MV-4-11 (cell line): ENCODE measurements at regions not wholly inside any gene's neighbourhood (a gene's known extent, or its start where the extent isn't known, plus 50 kb on each side); places are given as distances from the start of the nearest gene placed in this dataset.

Experiments used
- DNase-seq: peaks from one replicate; lab custom pipeline; 2025; lab: John Stamatoyannopoulos, UW

DNA sequence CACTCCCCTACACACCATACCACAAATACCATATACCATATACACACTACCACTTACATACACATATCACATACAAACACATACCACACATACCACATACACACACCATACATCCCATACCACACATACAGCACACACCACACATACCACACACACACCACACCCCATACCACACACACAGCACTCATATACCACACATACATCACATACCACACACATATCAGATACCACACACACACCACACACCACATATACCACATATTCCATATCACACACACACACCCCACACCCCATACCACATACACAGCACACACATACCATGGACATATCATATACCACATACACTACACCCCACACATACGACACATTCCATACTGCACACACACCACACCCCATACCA is 276.6 kb downstream of the GADD45G start:
- DNase-seq, result no peak

DNA sequence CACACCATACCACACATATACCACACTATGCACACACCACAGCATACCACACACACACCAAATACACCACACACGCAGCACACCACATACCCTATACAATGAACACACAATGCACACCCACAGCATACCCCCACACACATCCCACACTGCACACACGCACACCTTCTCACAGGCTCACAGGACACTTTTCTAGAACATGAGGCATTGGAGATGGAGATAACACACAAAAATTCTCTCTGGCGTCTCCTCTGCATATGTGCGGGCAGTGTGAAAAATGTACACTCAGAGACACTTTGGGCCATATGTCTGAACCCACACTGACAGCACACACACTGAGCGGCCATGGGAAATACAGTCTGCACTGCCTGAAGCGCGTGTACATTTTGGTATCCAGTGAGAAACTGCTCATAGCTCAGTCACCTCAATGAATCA is 278.1 kb downstream of the GADD45G start:
- no peak for DNase-seq

- no peak for DNase-seq
These were observed 278.9 kb downstream of the GADD45G start for GRCh38 chr9:89883401-89884341.

GRCh38 chr9:89884356-89885083 is 279.7 kb downstream of the GADD45G start:
- no peak for DNase-seq

- no peak for DNase-seq
These were observed 280.3 kb downstream of the GADD45G start for GRCh38 chr9:89885156-89885555.

DNA sequence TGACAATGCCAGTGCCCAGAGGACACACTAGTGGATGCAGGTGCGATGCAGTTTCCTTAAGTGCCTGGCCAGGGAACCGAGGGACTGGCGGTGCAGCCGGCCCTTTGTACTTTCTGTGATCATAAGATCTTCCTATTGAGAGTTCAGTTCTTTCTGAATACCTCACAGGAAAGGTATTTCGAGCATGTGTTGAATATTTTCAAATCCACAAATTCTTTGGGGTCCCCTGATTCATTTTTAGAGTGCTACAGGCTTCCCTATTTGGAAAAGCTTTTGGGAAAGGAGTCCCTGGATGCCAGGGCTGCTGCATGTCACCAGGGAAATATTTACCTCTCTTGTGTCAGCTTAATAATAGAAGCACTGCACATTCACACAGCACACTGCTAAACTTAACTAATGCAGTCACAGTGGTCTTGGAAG is 281.5 kb downstream of the GADD45G start:
- DNase-seq, result no peak

DNA sequence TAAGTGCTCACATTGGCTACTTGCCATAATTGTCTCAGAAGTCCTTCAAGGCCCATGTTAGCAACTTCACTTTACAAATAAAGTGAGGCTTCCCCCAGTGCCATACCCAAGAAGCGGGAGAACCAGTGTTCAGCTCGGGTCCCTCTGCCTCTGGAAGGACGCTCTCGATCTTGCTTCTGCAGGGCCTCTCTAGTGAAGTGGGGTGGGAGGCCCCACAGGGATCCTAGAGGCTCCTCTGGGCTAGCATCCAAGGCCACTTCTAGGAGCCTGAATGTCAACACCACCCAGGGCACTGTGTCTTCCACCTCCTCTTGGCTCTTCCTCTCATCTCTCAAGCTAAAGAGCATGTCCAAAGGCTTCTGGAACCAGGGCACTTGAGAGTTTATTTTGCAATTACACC is 282.5 kb downstream of the GADD45G start:
- no peak for DNase-seq

DNA sequence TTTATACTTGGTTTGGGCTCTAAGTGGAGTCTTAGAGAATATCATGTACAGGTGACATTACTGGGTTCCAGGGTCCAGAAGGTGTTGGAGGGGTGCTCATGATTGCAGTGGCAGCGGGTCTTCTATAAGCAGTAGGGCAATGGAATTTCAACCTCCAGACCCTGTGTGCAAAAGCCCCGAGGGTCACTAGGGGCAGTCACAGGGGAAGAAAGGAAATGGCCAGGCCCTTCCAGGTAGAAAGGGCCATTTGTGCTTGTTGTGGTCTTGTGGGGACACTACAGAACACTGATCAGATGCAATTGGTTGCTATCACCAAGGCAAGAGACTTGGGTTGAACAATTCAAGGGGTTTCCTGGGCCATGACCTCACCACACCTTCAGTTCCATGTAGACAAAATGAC is 283.4 kb downstream of the GADD45G start:
- DNase-seq, result no peak

DNA sequence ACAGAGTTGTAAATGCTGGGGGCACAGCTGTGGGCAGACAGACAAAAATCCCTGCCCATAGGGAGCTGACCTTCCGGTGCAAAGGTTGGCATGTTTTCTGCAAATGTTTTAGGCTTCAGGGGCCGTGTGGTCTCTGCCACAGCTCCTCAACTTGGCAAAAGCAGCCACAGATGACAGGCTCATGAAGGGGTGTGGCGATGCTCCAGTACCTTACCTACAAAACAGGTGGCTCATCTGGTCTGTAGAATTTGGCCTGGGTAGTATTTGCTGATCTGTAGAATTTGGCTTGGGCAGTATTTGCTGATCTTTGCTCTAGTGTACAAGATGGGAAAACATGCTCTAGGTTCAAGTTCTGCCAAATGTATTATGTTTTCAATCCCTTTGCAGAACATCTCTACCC is 283.9 kb downstream of the GADD45G start:
- no peak for DNase-seq

GRCh38 chr9:89889865-89890264 is 285.1 kb downstream of the GADD45G start:
- no peak for DNase-seq

DNA sequence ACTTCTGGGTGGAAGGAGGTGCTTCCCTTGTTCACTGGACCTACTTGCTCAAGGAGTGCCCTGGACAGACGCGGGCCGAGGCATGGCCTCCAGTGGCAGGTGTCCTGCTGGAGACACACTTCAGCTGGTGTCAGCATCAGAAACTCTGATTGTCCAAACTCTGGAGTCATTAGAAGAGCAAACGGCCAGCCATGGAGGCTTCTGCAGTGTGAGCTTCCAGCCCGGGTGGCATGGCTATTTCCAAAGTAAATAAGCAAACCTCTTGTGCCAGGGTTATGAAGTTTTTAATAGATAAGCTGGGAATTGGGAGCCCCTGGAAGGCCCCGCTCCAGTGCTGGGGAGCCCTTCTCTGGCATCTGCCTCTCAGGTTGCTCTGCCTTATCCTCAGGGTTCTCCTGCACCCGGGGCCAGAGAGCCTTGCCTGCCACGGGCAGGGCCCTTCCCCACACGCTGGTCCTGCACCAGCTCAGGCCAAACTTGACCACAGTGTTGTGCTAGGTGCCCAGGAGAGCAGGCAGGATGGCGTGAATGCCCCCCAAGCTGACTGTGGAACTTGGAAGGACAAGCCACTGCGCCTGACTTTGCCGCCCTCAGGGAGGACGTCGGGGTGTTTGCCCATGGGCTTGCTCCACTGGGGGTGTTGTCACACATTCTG is 285.6 kb downstream of the GADD45G start:
- no peak for DNase-seq

DNA sequence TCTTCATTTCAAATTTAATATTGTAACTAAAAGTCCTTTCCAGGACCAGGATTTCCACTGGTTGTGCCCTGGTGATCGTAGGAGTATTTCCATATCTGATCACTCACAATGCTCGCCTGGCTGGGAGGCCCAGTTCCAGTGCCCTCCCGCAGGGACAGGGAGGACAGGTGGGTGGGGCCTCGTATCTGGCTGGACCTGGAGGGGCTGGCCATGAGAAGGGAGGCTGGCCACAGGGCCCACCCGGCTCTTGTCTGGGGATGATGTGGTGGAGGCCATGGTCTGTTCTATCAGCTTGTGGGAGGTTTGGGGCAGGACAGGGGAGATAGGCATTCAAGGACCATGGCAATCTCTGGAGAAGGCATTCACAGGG is 286.4 kb downstream of the GADD45G start:
- no peak for DNase-seq

DNA sequence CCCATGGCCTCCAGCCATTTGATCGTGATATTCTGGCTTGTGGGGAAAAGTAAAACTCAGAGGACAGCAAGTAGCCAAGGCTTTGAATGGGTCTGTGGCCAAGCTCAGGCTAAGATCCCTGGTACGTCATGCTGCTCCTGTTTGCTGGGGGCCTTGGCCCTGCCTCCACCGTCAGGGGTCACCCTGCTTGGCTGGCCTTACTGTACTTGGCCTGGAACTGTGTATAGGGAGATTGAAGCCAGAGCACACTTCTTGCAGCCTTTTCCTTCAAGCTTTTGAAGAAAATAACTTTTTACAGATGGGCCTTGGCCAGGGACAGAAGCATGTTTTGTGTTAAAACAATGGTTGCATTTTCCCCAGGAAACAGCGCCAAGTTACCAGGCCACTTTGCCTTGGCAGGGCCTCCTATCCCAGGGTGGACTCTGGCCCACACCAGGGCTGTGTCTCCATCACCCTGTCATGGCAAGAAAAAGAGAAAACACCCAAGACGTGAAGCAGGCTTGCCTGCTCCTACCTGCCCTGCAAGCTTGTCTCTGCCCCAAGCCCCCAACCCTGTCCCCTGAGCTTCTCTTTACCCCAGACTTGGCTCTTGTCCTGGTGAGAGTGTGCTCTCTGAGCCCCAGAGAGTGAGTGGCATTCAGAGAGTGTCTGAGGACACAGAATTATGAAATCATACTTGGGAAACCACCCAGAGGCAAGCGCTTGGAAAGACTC is 286.9 kb downstream of the GADD45G start:
- no peak for DNase-seq

DNA sequence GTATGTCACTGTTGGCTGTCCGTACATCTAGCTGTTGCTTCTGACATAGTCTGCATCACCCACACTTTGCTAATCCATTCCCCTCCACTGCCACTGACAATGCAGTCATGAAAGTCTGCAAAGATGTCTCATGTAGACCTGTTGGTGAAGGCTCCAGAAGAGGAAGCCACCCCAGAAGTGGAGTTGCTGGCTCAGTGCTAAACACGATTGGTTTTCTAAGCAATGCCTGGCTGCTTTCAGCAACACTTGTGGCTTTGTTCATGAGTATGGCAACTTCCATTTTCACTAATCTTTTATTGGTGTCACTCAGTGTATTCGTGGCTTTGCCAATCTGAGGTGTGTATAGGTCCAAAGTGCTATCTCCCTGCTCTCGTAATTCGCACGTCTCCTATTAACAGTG is 288.1 kb downstream of the GADD45G start:
- DNase-seq, result peak; percentile 31

DNA sequence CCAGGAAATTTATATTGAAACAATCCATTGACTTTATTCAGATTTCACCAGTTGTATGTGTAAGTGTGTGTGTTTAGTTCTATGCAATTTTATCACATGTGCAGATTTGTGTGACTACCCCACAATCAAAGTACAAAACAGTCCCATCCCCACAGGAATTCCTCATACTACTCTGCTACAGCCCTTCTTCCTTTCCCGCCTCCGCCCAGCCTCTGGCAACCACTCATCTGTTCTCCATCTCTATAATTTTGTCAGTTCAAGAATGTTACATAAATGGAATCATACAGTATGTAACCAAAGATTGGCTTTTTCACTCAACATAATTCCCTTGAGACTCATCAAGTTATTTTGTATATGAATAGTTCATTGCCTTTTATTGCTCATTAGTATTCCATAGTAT is 289.1 kb downstream of the GADD45G start:
- DNase-seq, result no peak

- DNase-seq, result no peak
These were observed 292.1 kb downstream of the GADD45G start for GRCh38 chr9:89896806-89897340.

GRCh38 chr9:89899573-89899972 is 294.8 kb downstream of the GADD45G start:
- DNase-seq, result no peak

DNA sequence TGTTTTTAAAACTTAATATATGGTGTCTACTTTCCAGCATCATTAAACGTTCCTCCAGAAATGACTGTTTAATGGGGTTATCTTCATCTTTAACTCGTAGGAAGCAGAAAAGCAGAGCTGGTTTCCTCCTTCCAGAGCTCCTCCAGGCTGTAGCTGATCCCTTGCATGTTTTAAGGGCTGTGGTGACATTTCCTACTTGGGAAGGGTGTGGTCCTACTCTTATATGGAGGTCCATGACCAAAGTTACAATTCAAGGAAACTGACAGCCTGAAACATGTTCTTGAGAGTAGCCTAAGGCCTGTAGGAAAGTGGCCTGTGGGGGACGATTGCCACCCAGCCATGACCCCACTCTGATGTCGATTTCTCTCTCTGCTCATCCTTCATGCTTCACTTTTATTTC is 297.1 kb downstream of the GADD45G start:
- DNase-seq, result no peak

GRCh38 chr9:89902450-89903140 is 297.8 kb downstream of the GADD45G start:
- no peak for DNase-seq

DNA sequence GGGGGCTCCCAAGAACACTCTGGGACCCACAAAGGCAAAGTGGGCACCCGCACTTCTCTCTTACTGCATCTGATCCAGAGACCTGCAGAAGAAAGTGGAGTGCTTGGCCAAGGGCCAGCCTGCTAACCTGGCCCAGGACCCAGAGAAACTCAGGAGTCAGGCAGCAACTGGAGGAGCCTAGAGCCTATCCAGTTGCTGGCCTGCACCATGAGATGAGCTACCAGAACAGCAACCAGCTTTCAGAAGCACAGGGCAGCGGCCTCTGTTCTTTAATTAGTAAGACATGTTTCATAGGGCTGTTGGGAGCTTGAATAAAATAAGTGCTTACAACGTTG is 298.3 kb downstream of the GADD45G start:
- no peak for DNase-seq

DNA sequence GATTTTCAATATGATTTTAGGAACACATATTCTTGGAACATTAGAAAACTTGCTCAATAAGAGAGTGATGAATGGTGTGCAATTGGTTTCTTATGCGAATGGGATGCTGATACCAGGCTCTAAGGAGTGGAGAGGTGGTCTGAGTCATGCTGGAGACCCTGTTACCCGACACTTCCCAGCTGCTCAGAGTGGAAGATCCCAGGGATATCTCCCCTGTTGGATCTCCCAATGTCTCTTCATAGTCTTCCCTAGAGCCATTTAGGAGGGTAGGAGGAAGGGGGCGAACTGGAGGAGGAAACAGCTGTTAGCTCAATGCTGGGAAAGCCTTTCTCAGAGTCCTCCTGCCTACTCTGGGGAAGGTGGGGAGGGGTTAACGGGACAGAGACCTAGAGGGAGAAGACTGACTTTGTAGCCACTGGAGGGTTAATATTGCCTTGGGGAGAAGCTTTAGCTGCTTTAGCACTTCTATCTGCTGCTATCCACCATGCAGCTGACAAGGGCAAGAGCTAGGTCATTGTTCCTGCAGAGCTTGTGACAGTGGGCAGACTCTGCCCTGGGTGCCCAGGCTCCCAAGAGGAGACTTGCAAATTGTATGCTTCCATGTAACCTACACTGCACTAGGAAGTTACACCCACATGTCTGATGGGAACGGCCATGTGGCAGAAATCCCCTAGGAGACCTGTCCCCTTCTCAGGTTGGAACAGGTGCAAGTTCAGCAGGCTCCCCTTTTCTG is 301.0 kb downstream of the GADD45G start:
- DNase-seq, result no peak
